B cell (primary cell): ENCODE measurements at regions not wholly inside any gene's neighbourhood (a gene's known extent, or its start where the extent isn't known, plus 50 kb on each side); places are given as distances from the start of the nearest gene placed in this dataset.

Source experiments
- ATAC-seq: fragments of 200-7000 bp; cut with Tn5 transposase; one replicate; pipeline ENCODE4 v1.10.0; 2021; ENCODE audit warnings: low read depth, mild to moderate bottlenecking, moderate number of reproducible peaks, moderate library complexity
- CTCF ChIA-PET: fragments of 350-600 bp; sonication (Branson Sonifier 250); formaldehyde crosslinking; loops from one replicate; lab custom pipeline; 2021; ENCODE audit warnings: antibody characterized with exemption, inconsistent platforms; lab: Charles Lee
- POLR2A ChIA-PET: fragments of 350-600 bp; sonication (Branson Sonifier 250); formaldehyde crosslinking; loops from one replicate; lab custom pipeline; 2021; ENCODE audit warnings: antibody characterized with exemption; lab: Charles Lee
- DNase-seq: peaks from one replicate; pipeline ENCODE4 v3.0.0; 2013
- H2AFZ ChIP-seq: 2 replicates; pipeline ENCODE4 v1.6.1; 2012; ENCODE audit warnings: mild to moderate bottlenecking, low read depth, low read length; ENCODE audit not compliant: insufficient read depth, poor library complexity, severe bottlenecking
- H3K27ac ChIP-seq, 2 donors: 1 replicate in 1 of 2; 2 replicates in 1 of 2; pipeline ENCODE4 v1.5.1; 2012 to 2013; ENCODE audit warnings: low read length in 2 of 2, mild to moderate bottlenecking in 2 of 2, moderate library complexity in 1 of 2
- H3K27me3 ChIP-seq, 4 experiments: fragments of 200-600 bp in 1 of 4; sonication (generic) in 1 of 4; replicated peaks in 1 of 4; 1 replicate in 2 of 4; 2 replicates in 2 of 4; pipeline versions ENCODE4 v1.6.1 to v1.7.0; 2013 to 2016; ENCODE audit warnings: low read length in 3 of 4, mild to moderate bottlenecking in 2 of 4, mixed read lengths in 1 of 4, moderate library complexity in 1 of 4; ENCODE audit not compliant: insufficient read depth in 4 of 4, control insufficient read depth in 3 of 4; ENCODE audit errors: control extremely low read depth in 1 of 4
- H3K36me3 ChIP-seq, 2 experiments: replicated peaks in 1 of 2; 1 replicate in 1 of 2; 2 replicates in 1 of 2; pipeline versions ENCODE4 v1.6.1 to v1.7.1; 2013; ENCODE audit warnings: low read length in 1 of 2; ENCODE audit not compliant: insufficient read depth in 2 of 2, control insufficient read depth in 1 of 2; ENCODE audit errors: control extremely low read depth in 1 of 2, extremely low read depth in 1 of 2
- H3K4me1 ChIP-seq, 2 donors: fragments of 200-600 bp in 1 of 2; sonication (generic) in 1 of 2; 1 replicate in 1 of 2; 2 replicates in 1 of 2; pipeline versions ENCODE4 v1.5.1 to v1.6.1; 2013 to 2017; ENCODE audit warnings: low read length in 2 of 2; ENCODE audit not compliant: control insufficient read depth in 2 of 2, insufficient read depth in 2 of 2
- H3K4me2 ChIP-seq: replicated peaks from 2 replicates; pipeline ENCODE3; 2012; ENCODE audit warnings: mild to moderate bottlenecking, low read depth, low read length; ENCODE audit not compliant: poor library complexity, severe bottlenecking
- H3K4me3 ChIP-seq, 5 experiments: fragments of 200-600 bp in 1 of 5; sonication (generic) in 1 of 5; 1 replicate in 3 of 5; 2 replicates in 2 of 5; pipeline versions ENCODE4 v1.5.1 to v1.7.0; 2011 to 2016; ENCODE audit warnings: low read length in 4 of 5, mild to moderate bottlenecking in 4 of 5, low read depth in 2 of 5, control low read depth in 1 of 5, moderate library complexity in 1 of 5; ENCODE audit not compliant: insufficient read depth in 1 of 5; ENCODE audit errors: control extremely low read depth in 1 of 5, extremely low read depth in 1 of 5
- H3K79me2 ChIP-seq: fragments of 200-600 bp; sonication (generic); one replicate; pipeline ENCODE4 v1.6.0; 2016; ENCODE audit warnings: low read length; ENCODE audit not compliant: control insufficient read depth, insufficient read depth
- H3K9ac ChIP-seq: fragments of 200-600 bp; sonication (generic); 2 replicates; pipeline ENCODE4 v1.6.1; 2017; ENCODE audit warnings: mild to moderate bottlenecking, low read length, moderate library complexity
- H3K9me3 ChIP-seq, 3 donors: one replicate each; pipeline versions ENCODE4 v1.6.1 to v1.7.1; 2013; ENCODE audit warnings: low read length in 2 of 3; ENCODE audit not compliant: control insufficient read depth in 2 of 3, insufficient read depth in 1 of 3; ENCODE audit errors: control extremely low read depth in 1 of 3
- H4K20me1 ChIP-seq: 2 replicates; pipeline ENCODE4 v1.6.0; 2012; ENCODE audit warnings: mild to moderate bottlenecking, low read length; ENCODE audit not compliant: insufficient read depth, control insufficient read depth, poor library complexity, severe bottlenecking
- H3K27ac Mint-ChIP-seq: one replicate; pipeline ENCODE4 v1.8.0; 2021; ENCODE audit warnings: mixed read lengths
- H3K27me3 Mint-ChIP-seq: one replicate; pipeline ENCODE4 v1.8.0; 2021; ENCODE audit warnings: mixed read lengths
- H3K4me1 Mint-ChIP-seq: one replicate; pipeline ENCODE4 v1.8.0; 2021; ENCODE audit warnings: mixed read lengths
- H3K4me3 Mint-ChIP-seq: one replicate; pipeline ENCODE4 v1.8.0; 2021; ENCODE audit warnings: mixed read lengths
- H3K9me3 Mint-ChIP-seq: one replicate; pipeline ENCODE4 v1.8.0; 2022; ENCODE audit warnings: mixed read lengths; ENCODE audit not compliant: insufficient read depth
- EZH2 ChIP-seq: IDR thresholded peaks from 2 replicates; pipeline ENCODE4 v1.6.1; 2012; ENCODE audit warnings: borderline replicate concordance, low read depth, mild to moderate bottlenecking, moderate library complexity, low read length; ENCODE audit not compliant: insufficient read depth, poor library complexity, severe bottlenecking
- WGBS: methylation state at CpG from one replicate; pipeline ENCODE4 v1.1.5; 2013; ENCODE audit warnings: missing lambda C conversion rate; ENCODE audit not compliant: insufficient coverage; 5-methylcytosine and 5-hydroxymethylcytosine counted together
- intact Hi-C: fragments of 100-400 bp; cut with micrococcal nuclease; formaldehyde crosslinking; loops from one replicate; pipeline ENCODE4 v1.10.0; 2022
- TF ChIP-seq, protein P1 (sequence below): fragments of 200-600 bp; IDR thresholded peaks from one replicate; pipeline ENCODE4 v1.8.0; 2022; ENCODE audit warnings: antibody characterized with exemption, mild to moderate bottlenecking

DNA sequence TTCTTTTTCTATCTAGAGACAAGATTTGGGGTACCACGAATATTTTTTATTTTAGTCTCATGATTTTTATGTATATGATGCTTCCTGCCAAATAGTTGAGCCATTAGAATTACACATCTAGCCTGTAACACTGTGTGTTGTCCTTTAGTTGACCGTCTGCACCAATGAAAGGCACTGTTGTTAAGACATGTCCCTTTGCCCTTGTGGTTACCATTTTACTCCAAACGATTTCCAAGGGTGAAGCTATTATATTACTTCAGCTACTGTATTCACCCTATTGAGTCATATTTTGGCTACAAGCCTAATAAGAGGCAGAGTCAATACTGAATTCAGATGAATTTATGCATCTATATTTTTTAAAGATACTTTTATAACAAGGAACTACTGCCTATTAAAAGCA is 207.6 kb downstream of the CETN3 start:
- ChIA-PET CTCF (no interaction called here), POLR2A (no interaction called here)
- DNase-seq (no peak), ATAC-seq (no peak)
- no peak overlapping the region for H3K4me2 ChIP-seq
- H3K27me3 ChIP-seq, result peaks cover 0 to 7% (median 0%) of the 10 kb centered on the region in 4 experiments
- Mint-ChIP-seq H3K27me3 (peaks cover 13% of the 10 kb centered on the region), H3K27ac (no peak overlapping the region), H3K4me3 (no peak overlapping the region), H3K4me1 (no peaks in the 10 kb centered on the region), H3K9me3 (no peaks in the 10 kb centered on the region)
- H3K36me3 ChIP-seq, result no peaks in the 10 kb centered on the region
- H3K27ac ChIP-seq, result no peak overlapping the region
- no peak overlapping the region for H2AFZ ChIP-seq
- TF ChIP-seq EZH2, result no peak
- TF ChIP-seq, protein P1, sequence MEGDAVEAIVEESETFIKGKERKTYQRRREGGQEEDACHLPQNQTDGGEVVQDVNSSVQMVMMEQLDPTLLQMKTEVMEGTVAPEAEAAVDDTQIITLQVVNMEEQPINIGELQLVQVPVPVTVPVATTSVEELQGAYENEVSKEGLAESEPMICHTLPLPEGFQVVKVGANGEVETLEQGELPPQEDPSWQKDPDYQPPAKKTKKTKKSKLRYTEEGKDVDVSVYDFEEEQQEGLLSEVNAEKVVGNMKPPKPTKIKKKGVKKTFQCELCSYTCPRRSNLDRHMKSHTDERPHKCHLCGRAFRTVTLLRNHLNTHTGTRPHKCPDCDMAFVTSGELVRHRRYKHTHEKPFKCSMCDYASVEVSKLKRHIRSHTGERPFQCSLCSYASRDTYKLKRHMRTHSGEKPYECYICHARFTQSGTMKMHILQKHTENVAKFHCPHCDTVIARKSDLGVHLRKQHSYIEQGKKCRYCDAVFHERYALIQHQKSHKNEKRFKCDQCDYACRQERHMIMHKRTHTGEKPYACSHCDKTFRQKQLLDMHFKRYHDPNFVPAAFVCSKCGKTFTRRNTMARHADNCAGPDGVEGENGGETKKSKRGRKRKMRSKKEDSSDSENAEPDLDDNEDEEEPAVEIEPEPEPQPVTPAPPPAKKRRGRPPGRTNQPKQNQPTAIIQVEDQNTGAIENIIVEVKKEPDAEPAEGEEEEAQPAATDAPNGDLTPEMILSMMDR, result no peak
- intact Hi-C loops, result no loop called here
- H4K20me1 ChIP-seq, result no peaks in the 10 kb centered on the region
- no peaks in the 10 kb centered on the region for H3K79me2 ChIP-seq
- no peak overlapping the region for H3K9ac ChIP-seq
- no peak overlapping the region for H3K4me3 ChIP-seq
- no peaks in the 10 kb centered on the region for H3K4me1 ChIP-seq
- H3K9me3 ChIP-seq, result peaks cover 0 to 5% (median 2%) of the 10 kb centered on the region in 3 donors
- WGBS, result 88% methylated on average over 1 of the region's 3 CpGs

DNA sequence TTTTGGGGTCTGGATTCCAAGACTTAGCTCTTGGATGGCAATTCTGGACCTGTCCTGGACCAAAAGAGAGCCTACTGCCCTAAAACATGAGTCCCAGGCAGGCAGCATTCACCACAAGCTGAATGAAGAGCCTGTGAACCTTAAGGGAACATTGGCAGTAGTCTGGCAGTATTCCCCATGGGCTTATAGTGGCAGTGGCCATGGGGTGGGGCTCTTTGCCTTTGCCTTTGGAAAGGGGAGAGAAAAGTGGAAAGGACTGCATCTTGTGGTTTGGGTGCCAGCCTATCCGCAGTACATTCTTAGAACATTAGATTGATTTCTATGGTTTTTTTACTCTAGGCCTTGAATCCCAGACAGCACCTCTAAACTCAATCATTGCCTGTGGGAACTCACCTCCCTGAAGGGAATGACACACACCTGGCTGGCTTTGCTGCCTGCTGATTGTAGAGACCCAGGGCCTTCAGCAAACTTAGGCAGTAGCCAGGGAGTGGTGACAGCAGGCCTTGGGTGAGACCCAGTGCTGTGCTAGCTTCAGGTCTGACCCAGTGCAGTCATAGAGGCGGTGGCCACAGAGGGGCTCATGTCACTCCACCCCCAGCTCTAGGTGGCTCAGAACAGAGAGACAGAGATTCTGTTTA is 216.3 kb downstream of the CETN3 start:
- TF ChIP-seq, protein P1, result no peak
- Mint-ChIP-seq H3K27me3 (peaks cover 14% of the 10 kb centered on the region), H3K4me1 (no peaks in the 10 kb centered on the region), H3K9me3 (no peaks in the 10 kb centered on the region), H3K27ac (no peak overlapping the region), H3K4me3 (no peak overlapping the region)
- Histone ChIP-seq H3K9me3 (no peaks in the 10 kb centered on the region), H2AFZ (no peak overlapping the region), H4K20me1 (no peaks in the 10 kb centered on the region), H3K79me2 (no peaks in the 10 kb centered on the region), H3K36me3 (no peaks in the 10 kb centered on the region), H3K27ac (no peak overlapping the region), H3K4me2 (no peak overlapping the region), H3K27me3 (no peaks in the 10 kb centered on the region), H3K4me3 (no peak overlapping the region), H3K4me1 (no peaks in the 10 kb centered on the region), H3K9ac (no peak overlapping the region)
- no peak for DNase-seq
- POLR2A ChIA-PET, result no interaction called here
- WGBS, result no CpG with 5 or more reads among the region's 2 CpGs
- intact Hi-C loops, result no loop called here
- CTCF ChIA-PET, result no interaction called here
- no peak for ATAC-seq
